HG03521 (cell line): ENCODE measurements at regions not wholly inside any gene's neighbourhood (a gene's known extent, or its start where the extent isn't known, plus 50 kb on each side); places are given as distances from the start of the nearest gene placed in this dataset.
"Not testable (repeated sequence)": the region's sequence is repeated elsewhere in the genome, so short reads cannot be mapped to it uniquely, and the experiment has no call there.

Experiments used
- ATAC-seq: cut with Tn5 transposase; IDR thresholded peaks from one replicate; pipeline ENCODE4 v1.9.1; 2021; ENCODE audit warnings: mild to moderate bottlenecking, moderate library complexity; ENCODE audit not compliant: unreplicated experiment

- no peak for ATAC-seq
Measured at GRCh38 chr16:17031484-17032268, 439.1 kb downstream of the XYLT1 start.

- ATAC-seq = no peak
Measured at GRCh38 chr16:17032332-17032731, 438.4 kb downstream of the XYLT1 start.

GRCh38 chr16:17034477-17035252 is 436.1 kb downstream of the XYLT1 start:
- ATAC-seq = no peak

GRCh38 chr16:17037499-17037898 is 433.3 kb downstream of the XYLT1 start:
- ATAC-seq = no peak

- no peak for ATAC-seq
Measured at GRCh38 chr16:17038415-17038814, 432.3 kb downstream of the XYLT1 start.

- ATAC-seq = not testable (repeated sequence)
Measured at GRCh38 chr16:17049109-17049508, 421.7 kb downstream of the XYLT1 start.

GRCh38 chr16:17050468-17050867 is 420.3 kb downstream of the XYLT1 start:
- ATAC-seq = no peak
